SIG-M5 treated with dmso at 0.1 percent for 504 hours (cell line): ENCODE measurements at regions not wholly inside any gene's neighbourhood (a gene's known extent, or its start where the extent isn't known, plus 50 kb on each side); places are given as distances from the start of the nearest gene placed in this dataset.

Experiments
- DNase-seq: peaks from one replicate; lab custom pipeline; 2025; ENCODE audit not compliant: unreplicated experiment; lab: John Stamatoyannopoulos, UW

DNA sequence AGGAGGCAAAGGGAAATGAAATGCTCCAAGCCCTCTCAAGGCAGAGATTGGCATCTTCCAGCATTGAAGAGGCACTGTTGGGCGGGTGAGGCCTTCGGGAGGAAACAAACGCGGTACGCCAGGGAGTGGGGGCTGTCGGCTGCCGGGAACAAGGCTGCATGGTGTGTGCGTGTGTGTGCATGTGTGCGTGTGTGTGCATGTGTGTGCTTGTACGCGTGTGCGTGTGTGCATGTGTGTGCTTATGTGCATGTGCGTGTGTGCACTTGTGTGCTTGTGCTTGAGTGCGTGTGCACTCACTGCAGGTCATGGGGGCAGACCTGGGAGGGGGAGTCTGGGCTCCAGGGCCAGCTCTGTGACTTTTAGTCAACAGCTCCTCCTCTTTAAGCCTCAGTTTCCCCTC is 113.6 kb upstream of the ADRA2C start:
- DNase-seq = no peak

DNA sequence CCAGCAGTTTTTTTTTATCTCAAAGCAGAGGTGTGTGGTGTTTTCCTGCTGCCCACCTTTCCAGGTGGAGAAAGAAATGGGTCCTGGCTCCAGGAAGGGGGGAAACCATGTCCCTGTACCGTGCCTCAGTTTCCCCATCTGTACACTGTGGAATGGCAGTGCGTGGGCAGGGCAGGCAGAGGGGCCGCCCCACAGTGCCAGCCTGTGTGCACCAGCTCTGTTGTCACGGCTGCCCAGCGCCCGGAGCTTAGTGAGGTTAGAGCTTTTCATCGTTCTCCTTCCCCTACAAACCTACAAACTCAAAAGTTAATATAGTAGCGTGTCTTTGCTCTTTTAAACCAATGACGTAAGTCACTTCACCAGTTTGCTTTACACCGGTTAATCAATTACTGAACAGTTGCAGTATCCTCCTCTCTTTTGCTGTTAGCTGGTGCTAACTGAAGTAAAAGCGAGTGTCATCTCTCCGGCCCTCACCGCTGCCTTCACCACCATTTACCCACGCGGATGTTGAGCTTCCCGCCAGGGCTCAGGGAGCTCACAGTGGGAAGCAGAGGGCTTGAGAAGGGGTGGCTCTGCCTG is 114.8 kb upstream of the ADRA2C start:
- DNase-seq = no peak

DNA sequence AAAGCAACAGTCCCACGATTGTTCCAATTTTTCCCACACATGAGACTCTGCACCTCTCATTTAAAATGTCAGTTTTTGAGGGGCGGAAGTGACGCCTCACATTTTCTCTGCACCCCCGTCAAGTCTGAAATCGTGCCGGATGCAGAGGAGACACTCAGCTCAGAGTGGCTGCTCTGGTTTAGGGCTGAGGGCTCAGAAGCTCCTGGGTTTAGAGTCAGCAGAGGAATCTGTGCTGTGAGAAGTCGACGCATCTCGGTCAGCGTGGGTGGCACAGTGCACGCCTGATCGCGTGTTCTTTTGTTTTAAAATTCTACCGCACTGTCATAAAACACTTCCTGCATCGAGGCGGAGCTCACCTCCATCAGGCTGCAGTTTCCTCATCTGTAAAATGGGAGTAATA is 116.7 kb upstream of the ADRA2C start:
- no peak for DNase-seq

DNA sequence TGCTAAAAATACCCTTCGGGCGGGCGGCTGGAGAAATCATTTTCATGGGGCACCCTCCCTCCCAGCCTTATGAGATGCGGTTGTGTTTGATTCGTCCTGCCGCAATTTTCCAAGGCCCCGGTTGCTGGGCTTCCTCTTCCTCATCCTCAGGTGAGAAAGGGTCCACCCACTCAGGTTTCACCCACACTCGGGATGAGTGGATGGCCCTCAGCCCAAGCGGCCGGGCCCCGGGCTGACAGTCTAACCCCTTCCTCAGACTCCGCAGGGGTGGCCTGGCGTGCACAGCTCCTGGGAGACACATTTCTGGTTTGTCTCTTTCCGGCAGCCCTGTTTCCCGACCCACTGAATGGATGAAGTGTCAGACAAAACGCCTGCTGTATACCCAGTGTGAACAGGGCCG is 116.5 kb upstream of the LRPAP1 start:
- DNase-seq = no peak

DNA sequence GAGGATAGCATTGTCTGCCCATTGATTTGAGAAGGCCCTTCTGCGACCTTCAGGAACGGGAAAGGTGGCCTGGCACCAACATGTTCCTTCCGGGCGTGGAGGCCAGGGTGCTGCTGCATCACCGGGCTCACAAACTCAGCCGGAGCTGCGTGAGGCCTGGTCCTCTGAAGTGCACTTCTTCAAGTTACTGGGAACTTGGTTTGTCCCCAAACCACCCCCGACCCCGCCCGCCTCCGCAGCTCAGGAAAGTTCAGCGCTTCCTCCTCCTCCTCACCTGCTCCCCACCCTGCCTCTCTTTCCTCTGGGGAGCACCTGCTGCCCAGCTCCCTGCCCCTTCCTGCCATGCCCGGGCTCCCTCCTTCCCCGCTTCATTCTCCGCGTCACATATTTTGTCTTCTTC is 116.0 kb upstream of the LRPAP1 start:
- DNase-seq = no peak

DNA sequence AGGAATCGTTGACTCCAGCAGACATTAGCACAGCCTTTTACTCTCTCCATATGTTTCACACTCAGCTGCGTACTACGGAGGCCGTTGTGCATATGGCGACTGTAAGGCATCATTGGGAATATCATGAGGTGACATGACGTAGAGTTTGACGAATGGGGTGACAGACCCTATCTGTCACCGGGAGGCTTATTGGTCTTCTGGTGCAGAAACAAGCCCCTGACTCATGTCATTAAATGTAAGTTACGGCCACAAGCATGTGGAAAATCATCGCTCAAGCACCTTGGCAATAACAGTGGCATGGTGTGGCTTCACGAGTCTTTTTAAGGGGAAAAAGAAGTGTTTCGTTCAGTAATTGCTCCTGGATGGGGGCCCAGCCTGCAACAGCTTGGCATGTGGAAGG is 115.2 kb upstream of the LRPAP1 start:
- DNase-seq = no peak

DNA sequence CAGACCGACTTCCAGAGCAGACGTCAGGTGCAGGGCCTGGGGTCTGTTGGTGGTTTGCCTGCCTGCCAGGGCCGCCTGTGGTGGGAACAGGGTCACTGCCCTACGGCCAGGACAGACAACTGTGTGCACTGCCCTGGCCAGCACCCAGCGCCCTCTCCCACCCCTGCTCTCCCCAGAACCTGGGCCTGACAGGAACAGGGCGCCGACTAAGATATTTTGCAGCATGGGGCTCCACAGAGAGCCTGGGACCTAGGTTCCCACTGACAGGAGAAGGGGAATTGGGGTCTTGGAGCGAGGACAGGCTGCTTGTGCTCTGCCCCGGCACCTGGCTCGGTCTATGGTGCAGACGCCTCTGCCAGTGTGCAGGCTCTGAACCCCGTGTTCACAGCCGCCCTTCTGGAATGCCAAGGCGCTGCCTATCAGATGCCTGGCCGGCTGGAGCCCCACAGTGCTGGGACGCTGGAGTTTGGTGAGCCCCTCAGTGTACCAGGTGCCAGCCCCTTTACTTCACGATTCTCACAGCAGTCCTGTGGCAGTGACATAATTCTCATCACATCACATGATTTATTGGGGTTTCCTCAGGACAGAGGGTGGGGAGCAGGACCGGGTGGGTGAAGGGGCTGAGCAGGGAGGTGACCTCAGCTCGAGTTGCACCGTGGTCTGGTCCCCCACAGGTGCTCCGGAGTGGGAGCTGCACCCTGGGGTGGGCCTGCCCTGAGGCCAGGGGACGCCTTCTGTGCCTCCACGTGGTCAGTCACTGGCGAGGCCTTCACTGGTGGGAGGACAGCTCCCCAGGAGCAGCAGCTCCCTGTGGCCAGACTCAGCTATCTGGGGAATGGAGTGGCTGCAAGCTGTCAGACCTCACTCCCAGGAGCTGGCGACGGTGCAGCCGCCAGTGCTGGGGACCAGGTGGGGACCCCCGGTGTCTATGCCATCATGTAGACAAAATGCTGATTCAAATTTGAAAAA is 113.8 kb upstream of the LRPAP1 start:
- no peak for DNase-seq

DNA sequence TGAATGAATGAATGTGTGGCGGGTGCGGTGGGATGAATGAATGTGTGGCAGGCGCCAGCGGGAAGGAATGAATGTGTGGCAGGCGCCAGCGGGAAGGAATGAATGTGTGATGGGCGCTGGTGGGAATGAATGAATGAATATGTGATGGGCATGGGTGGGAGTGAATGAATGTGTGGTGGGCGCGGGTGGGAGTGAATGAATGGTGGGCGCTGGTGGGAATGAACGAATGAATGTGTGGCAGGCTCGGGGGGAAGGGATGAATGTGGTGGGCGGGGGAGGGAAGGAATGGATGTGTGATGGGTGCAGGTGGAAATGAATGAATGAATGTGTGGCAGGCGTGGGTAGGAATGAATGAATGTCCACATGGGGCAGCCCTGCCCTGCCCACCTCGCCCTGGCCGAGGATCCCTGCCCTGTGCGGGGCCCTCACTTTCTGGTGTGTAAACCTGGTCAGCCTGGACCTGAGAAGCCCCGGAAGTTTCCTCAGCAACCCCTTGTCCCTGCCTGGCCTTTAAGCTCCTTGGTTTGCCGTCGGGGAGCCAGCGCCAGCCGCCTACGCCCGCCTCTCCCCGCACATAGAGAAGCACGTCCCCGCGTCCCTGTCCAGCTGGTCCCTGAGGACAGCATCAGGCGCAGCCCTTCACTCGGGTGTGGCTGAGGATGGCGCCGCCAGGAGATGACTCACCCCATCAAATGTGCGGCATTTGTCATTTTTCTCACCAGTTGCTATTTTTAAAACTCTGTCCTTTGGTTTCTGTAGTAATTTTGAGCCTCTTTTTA is 112.8 kb upstream of the LRPAP1 start:
- peak; percentile 1 for DNase-seq

DNA sequence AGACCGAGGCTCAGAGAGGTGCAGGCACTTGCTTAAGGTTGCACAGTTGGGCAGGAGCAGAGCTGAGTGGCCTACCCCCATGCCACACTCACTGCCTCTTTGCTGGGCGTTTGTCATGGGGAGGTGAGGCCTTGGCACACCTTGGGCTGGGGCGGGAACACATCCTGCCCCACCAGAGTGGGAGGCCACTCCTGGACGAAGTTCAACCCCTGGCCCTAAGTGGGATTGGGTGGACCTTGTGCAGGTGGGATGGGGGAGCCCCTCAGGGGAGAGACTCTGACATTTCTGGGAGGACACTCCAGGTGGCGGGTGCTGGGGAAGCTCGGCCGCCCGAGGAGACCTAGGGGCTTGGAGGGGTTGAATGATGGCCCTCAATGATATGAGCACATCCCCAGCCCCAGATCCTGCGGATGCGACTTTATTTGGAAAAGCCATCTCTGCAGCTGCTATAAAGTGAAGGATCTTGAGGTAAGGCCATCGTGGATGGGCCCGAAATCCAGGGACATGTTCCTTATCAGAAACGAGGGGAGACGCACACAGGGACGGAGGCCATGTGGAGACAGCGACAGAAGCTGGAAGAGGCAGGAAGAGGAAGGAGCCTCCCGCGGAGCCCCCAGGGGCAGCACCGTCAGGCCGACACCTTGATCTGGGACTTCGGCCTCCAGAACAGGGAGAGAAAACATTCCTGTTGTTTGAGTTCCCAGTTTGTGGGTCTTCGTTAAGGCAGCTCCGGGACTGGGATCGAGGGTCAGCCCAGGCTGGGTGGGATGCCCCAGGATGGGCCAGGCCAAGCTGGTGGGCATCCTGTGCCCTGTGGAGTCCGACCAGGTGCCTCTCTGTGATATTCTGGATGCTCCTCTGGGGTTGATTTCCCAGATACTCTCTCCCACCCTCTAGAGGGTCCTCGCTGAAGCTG is 111.6 kb upstream of the LRPAP1 start:
- DNase-seq = no peak

DNA sequence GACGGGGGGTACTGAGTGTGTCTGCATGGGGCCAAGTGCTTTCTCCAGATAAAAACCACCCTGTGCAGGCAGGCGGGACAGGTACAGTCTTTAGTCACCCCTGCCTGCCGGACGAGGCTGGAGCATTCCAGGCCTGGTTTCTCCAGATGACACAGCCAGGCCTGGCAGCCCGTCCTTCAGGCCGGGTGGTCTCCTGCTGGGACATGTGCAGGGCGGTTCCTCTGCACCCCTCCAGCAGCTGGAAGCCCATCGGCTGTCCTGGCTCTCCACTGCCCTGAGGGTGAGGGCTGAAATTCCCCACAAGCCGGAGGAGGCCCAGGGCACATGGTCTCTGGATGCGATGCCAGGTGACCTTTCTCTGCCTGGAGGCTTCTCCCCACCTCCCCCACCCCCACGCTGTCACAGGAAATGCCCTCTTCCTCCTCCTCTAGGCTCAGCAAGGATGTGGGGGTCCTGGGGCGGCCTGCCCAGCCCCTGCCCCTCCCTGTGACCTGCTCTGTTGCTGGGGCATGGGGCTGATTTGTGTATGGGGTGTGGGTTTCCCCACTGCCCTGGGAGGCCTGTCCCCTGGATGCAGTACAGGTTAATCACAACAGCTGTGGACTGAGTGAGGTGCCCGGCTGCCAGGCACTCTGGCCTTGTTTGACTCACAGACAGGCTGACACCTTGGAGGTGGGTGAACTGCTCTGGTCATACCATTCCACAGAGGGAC is 110.7 kb upstream of the LRPAP1 start:
- DNase-seq = no peak

DNA sequence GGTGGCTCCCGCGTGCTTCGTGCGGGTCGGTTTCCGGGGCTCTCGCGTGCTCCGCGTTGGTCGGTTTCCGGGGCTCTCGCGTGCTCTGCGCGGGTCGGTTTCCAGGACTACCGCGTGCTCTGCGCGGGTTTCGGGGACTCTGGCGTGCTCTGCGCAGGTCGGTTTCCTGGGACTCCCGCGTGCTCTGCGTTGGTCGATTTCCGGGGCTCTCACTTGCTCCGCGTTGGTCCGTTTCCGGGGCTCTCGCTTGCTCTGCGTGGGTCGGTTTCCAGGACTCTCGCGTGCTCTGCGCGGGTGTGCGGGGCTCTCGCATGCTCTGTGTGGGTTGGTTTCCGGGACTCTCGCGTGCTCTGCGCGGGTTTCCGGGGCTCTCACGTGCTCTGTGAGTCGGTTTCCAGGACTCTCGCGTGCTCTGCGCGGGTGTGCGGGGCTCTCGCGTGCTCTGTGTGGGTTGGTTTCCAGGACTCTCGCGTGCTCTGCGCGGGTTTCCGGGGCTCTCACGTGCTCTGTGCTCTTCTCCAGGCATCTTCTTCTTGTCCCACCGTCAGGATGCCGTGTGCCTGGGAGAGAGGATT is 109.9 kb upstream of the LRPAP1 start:
- no peak for DNase-seq

DNA sequence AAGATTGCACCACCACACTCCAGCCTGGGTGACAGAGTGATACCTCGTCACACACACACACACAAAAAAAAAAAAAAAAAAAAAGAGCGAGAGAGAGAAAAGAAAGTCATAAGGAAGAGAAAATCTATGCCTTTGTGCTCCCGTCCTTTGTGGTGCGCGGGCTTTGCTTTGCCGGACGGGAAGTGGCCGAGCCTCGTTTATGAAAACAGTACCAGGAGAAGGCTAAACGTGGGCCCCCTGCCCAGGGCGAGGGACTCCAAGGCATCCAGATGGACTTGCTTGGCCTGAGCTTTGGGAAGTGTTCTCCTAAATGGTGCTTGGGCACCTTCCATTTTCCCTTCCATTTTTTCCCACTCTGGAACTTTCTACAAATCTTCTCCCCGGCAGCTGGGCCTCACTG is 109.3 kb upstream of the LRPAP1 start:
- DNase-seq = no peak

DNA sequence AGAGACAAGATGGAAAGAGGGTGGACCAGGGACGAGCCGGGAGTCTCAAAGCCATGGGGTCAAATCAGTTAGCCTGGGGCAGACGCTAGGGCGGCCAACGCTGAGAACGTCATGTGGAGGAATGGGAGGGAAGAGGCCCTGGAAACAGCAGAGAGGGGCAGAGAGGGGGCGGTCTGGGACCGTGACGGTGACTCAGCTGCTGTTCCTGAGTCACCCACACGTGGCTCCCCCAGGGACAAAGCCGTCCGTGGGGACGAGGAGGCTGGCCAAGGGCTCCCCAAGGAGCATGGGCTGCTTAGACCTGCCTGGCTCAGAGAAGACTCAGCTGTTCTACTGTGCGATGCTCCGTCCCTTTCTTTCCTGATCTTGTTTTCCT is 108.4 kb upstream of the LRPAP1 start:
- no peak for DNase-seq

DNA sequence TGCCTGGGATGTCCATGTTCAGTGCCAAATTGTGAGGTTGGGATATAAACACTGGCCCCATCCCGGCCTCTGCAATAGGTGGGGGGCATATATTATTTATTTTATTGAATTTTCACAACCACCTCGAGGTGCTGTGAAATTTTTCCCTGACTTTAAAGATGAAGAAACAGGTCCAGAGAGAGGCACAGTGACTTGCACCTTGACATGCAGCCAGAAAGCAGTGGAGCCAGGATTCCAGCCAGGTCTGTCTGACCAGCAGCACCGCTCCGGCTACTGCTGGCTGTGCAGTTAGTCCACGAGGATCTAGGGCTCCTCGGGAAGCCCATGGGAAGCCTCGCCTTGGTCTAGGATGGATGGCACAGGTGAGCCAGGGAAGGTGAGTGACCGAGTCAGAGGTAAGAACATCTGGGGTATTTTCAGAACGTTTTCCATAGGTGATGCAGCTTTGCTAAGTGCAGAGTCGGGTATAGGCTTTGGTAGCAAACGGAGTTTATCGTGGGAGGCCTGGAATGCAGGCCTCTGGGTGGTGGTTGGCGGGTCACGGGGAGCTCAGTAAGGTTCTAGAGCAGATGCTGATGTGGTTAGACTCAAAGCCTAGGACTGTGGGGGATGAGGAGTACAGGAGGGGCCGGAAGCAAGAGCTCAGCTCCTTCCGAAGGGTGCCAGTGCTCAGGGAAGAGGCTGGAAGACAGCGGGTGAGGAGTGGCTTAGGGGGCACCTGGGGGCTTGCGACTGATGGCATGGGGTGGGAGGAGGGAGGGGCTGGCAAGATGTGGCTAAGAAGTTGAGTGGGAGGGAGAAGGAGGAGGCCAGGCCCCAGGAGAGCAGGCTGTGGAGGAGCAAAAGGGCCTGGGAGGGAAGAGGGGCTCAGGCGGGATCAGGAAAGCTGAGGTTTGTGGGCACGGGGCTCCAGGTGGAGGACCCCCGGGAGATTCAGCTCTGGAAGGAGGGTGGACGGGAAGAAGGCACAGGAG is 107.7 kb upstream of the LRPAP1 start:
- DNase-seq = no peak

DNA sequence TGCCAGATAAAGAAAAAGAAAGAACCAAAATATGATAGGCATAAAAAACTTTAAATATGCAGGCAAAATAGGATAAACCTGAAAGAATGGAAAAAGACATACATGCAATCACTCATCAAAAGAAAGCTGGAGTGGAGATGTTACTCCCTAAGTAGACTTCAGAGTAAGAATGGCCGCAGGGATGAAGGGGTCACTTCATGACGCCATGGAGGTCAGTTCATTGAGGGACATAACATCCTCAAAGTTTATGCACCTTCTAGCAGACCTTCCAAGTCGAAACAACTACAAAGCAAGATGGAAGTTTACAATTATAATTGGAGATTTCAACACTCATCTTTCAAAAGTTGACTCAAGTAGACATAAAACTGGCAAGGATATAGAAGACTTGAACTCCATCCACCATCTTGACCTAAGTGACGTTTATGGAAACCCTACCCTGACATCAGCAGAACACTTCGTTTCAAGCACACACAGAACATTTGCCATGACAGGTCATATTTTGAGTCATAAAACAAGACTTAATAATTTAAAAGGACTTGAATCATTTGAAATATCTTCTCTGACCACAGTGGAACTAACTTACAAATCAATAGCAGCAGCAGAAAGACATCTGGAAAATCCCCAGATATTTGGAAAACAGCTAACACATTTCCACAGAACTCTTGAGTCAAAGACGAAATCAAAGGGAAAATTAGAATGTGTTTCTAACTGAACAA is 106.0 kb upstream of the LRPAP1 start:
- DNase-seq = no peak

DNA sequence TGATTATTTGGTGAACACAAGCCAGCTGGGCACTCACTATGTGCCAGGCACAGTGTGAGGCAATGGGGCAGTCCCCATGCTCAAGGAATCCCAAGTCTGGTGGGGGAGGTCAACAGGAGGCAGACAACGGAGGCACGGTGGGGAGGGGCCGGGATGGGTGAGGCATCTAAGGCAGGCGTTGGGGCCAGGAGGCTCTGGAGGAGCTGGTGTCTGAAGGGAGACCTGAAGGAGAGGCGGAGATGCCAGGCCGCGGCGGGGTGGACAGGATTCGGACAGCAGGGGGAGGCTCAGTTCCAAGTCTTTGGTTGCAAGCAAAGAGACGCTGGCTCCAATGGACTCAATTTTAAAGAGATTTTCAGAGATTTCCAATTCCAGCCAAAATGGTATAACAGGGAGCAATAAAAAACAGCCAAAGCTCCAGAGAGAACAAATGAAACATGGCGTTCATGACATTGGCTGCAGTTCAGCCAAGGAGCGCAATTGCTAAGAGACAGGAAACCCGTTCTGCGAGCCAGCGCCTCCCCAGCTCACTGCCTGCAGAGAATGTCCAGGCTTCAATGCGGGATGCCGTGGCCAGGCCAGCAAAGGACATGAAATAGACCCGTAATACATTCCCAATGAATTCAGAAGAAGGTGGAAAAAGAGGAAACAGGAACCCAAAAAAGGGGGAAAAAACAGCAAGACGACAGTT is 105.2 kb upstream of the LRPAP1 start:
- DNase-seq = no peak

DNA sequence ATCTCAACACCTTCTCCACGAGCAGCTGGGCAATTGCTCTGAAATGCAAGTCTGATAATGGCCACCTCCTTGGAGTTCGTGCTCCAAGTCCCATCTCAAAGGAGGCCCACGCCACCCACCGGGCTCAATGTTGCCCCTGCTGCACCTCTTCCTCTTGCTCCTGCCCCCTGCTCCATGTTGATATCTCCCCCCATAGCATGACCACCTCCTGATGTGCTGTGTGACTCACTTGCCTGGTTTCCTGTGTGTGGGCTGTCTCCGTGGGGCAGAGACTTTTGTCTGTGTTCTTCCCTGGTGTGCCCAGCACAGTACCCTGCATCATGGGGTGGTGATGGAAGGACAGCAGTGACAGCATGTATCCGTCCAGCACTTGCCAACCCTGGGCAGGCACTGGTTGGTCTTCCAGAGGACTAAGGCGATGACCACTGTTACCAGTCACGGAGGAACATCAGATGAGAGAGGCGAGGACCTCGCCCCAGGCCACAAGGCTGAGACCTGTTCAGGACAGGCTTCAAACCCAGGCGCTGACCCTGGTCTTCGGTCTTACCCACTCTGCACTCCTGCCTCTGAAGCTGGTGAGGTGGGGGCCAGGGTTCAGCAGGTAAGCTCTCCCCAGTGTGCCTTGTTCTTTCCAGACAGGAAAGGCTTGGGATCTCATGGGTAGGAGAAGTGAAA is 104.6 kb upstream of the LRPAP1 start:
- no peak for DNase-seq
